ENCODE measurements at regions not wholly inside any gene's neighbourhood (a gene's known extent, or its start where the extent isn't known, plus 50 kb on each side); places are given as distances from the start of the nearest gene placed in this dataset.

DNA sequence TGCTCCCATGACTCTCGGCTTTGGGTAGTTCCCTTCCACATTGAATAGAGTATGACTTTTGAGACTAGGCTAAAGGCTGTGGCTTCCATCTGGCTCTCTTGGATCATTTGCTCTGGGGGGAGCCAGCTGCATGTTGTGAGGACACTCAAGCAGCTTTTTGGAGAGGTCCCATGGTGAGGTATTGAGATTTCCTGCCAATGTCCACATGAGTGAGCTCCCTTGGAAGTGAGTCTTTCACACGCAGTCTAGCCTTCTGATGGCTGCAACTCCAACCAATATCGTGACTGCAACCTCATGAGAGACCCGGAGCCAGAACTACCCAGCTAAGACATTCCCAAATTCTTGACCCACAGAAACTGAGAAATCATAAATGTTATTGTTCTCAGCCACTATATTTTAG lies 127.7 kb upstream of the KAZN start:
- DNase-seq, result no peak

GRCh38 chr1:14474856-14475255 lies 123.6 kb upstream of the KAZN start:
- DNase-seq, result no peak

GRCh38 chr1:14476170-14476955 lies 122.1 kb upstream of the KAZN start:
- DNase-seq, result peak; percentile 85

- no peak for DNase-seq
Observed at GRCh38 chr1:14478120-14478519, 120.4 kb upstream of the KAZN start.

GRCh38 chr1:14479865-14480264 lies 118.6 kb upstream of the KAZN start:
- peak; percentile 30 for DNase-seq

DNA sequence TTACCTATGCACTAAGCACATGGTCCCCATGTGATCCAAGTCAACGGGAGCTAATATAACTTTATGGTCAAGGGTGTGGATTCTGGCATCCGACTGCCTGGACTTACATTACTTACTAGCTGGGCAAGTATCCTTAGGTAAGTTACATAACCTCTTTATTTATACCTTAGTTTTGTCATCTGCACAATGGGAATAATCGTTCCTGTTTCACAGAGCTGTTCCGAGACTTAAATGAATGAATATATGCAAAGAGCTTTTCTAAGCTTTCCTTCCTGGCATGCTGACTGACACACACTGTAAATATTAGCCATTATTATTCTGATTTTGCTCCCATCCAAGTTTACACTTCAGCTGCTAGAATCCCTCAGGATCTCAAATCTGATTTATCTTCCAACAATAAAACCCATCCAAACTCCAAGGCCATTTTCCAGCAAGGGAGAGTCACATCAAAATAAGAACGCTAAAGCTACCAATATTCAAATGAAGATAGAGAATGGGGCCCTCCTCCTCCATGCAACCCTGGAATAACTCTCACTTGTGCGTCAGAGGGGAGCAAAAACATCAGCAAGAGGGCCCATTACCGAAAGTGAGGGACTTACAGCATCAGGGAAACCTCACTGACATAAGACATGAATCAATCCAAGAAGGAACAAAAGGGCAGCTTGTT lies 115.6 kb upstream of the KAZN start:
- no peak for DNase-seq

- no peak for DNase-seq
Observed at GRCh38 chr1:14485285-14485684, 113.2 kb upstream of the KAZN start.

GRCh38 chr1:14486401-14487201 lies 111.9 kb upstream of the KAZN start:
- DNase-seq, result peak; percentile 99

GRCh38 chr1:14487671-14488070 lies 110.8 kb upstream of the KAZN start:
- peak; percentile 58 for DNase-seq

DNA sequence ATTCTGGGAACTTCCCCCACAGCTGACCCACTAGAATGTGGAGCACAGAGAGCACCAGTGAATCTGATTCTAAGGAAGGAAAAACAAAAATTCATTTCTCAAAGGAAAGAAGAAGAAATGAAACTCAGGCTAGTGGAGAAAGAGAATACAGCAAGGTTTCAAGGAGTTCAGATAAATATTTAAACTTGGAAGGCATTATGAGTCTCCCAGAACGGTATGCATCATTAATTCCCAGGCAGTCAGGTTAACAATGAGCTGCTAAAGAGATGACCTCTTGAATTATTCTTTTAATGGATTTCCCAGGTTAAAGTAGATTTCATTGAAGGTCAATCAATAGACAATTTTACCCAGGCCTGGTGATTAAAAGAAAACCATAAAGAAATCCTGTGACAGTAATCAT lies 103.6 kb upstream of the KAZN start:
- no peak for DNase-seq

- peak; percentile 22 for DNase-seq
Observed at GRCh38 chr1:14495381-14495780, 103.1 kb upstream of the KAZN start.

DNA sequence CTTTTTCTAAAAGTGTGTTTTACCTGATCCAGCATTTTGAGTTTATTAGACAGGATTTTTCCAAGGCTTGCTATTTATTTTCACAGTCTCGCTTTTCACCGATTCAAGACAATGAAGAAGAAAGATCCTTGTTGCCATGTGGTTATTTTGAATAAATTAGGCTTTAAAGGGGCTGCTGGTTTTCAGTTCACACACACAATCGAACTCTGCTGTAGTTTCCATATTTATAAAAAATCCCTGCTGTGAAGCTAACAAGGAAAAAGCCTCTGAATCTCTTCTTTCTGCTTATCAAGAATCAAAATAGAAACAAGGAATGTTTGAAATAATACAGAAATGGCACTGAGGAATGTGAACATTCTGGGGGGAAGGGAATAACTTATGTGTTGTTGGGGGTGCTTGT lies 102.5 kb upstream of the KAZN start:
- DNase-seq, result no peak

DNA sequence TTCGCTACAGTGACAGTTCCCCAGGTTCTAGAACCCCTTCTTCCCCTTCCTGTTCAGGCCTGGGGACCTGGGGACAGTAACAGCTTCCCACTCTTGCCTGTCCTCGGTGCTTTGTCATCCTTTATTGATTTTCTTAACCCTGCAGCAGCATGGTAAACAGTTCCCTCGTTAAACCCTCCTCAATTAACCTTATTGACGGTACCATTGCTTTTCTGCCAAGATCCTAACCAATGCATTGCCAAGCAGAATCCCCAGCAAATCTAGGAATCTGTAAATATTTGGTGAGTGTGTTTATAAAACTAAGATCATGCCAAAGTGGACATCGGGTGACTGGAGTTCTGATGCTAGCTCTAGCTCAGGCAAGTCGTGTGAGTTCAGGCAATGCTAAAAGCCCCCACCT lies 99.6 kb upstream of the KAZN start:
- no peak for DNase-seq

DNA sequence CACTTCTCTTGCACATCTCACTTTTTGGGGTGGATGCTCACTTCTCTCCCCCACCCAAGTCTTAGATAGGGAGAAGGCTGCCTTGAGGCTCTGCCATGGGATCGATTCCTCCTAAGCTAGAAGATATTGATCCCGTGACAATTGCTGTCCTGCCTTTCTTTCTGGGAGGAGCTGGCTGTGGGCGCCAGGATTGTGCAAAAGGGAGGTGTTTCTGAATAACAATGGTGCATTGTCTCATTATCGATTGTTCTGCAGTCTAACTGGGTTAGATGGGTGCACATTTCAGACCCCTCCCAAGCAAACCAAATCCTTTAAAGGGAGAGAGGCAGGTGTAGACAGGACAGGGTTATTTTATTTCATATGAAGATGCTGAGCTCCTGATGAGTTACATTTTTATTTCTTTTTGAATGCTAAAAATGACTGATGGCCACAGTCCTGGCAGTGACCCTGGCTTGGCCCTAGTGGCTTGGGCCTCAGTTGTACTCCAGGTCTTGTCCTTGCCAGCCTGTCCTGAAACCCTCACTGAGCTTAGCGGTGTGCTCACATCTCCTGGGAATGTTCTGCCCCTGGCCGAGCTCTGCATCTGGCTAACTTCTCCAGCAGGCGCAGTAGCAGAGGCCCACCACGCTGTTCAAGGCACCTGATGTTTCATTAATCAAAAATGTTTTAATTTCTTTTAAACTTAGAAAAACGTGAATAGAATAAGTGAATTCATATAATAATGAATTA lies 99.0 kb upstream of the KAZN start:
- no peak for DNase-seq

- DNase-seq, result no peak
Observed at GRCh38 chr1:14500041-14500440, 98.4 kb upstream of the KAZN start.

DNA sequence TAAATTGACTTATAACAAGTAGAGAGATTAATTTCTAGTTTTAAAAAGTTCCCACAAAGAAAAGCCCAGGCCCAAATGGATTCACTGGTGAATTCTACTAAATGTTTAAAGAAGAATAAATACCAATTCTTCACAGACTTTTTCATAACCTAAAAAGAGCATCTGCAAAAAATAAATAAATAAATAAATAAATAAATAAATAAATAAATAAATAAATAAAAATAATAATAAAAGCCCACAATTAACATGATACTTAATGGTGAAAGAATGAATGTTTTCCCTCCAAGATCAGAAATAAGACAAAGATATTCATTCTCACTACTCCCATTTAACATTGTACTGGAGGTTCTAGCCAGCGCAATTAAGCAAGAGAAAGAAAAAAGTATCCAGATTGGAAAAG lies 97.6 kb upstream of the KAZN start:
- no peak for DNase-seq

- DNase-seq, result no peak
Observed at GRCh38 chr1:14504517-14504916, 94.0 kb upstream of the KAZN start.

- no peak for DNase-seq
Observed at GRCh38 chr1:14506471-14507255, 91.8 kb upstream of the KAZN start.

DNA sequence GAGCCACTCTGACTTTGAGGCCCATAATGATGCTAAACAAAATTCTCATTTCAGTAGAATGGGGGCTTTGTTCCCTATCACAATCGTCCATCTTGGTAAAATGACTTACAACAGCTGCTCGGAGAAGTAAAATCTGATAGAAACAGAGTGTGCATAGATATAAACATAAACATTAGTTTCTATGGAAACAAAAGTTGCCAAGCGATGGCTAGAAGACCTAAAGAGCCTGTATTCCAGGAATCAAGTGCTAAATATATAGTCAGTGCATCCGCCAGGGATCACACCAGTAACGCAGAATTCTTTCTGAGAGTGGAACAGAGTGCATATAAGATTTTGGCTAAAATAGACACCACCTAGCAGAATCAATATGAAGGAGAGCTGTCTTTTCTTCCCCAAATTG lies 91.2 kb upstream of the KAZN start:
- no peak for DNase-seq

- no peak for DNase-seq
Observed at GRCh38 chr1:14508613-14509012, 89.9 kb upstream of the KAZN start.

- DNase-seq, result no peak
Observed at GRCh38 chr1:14511166-14511680, 87.3 kb upstream of the KAZN start.
